Activated CD8-positive, alpha-beta T cell treated with anti-CD3 and anti-CD28 coated beads for 36 hours (primary cell): ENCODE measurements at regions not wholly inside any gene's neighbourhood (a gene's known extent, or its start where the extent isn't known, plus 50 kb on each side); places are given as distances from the start of the nearest gene placed in this dataset.

Experiments
- ATAC-seq: fragments of 200-7000 bp; cut with Tn5 transposase; one replicate; pipeline ENCODE4 v1.10.0; 2021; ENCODE audit warnings: mild to moderate bottlenecking, moderate library complexity
- CTCF ChIA-PET: fragments of 350-600 bp; sonication (Branson Sonifier 250); formaldehyde crosslinking; loops from one replicate; lab custom pipeline; 2021; ENCODE audit warnings: antibody characterized with exemption; lab: Charles Lee
- POLR2A ChIA-PET: fragments of 350-600 bp; sonication (Branson Sonifier 250); formaldehyde crosslinking; loops from one replicate; lab custom pipeline; 2021; ENCODE audit warnings: antibody characterized with exemption; lab: Charles Lee
- DNase-seq: peaks from one replicate; pipeline ENCODE4 v3.0.0-alpha.2; 2020
- H3K27ac Mint-ChIP-seq: one replicate; pipeline ENCODE4 v1.8.0; 2021; ENCODE audit warnings: mild to moderate bottlenecking, mixed read lengths
- H3K27me3 Mint-ChIP-seq: one replicate; pipeline ENCODE4 v1.8.0; 2021; ENCODE audit warnings: mixed read lengths
- H3K36me3 Mint-ChIP-seq: one replicate; pipeline ENCODE4 v1.8.0; 2021; ENCODE audit warnings: low read depth, mixed read lengths
- H3K4me1 Mint-ChIP-seq: one replicate; pipeline ENCODE4 v1.8.0; 2021; ENCODE audit warnings: low read depth, mixed read lengths
- H3K4me3 Mint-ChIP-seq: one replicate; pipeline ENCODE4 v1.8.0; 2021; ENCODE audit warnings: mild to moderate bottlenecking, moderate library complexity, mixed read lengths
- H3K9me3 Mint-ChIP-seq: one replicate; pipeline ENCODE4 v1.8.0; 2021; ENCODE audit warnings: mixed read lengths
- CTCF ChIP-seq: fragments of 200-600 bp; IDR thresholded peaks from one replicate; pipeline ENCODE4 v1.8.0; 2022; ENCODE audit warnings: antibody characterized with exemption, mild to moderate bottlenecking
- intact Hi-C: fragments of 100-400 bp; cut with micrococcal nuclease; formaldehyde crosslinking; loops from one replicate; pipeline ENCODE4 v1.10.0; 2022

- intact Hi-C loops: no loop called here
- POLR2A ChIA-PET: interaction anchor here (0.6 kb wide), 1 partner anchor 10 kb away, joined by 4 read pairs; no protein-coding TSS in a partner anchor
- H3K9me3 Mint-ChIP-seq: no peaks in the 10 kb centered on the region
- no peak for DNase-seq
- no peak for ATAC-seq
- H3K4me3 Mint-ChIP-seq: no peak overlapping the region
- H3K27me3 Mint-ChIP-seq: peaks cover 15% of the 10 kb centered on the region
- CTCF ChIA-PET: interaction anchor here (1.2 kb wide), 1 partner anchor 75 kb away, joined by 3 read pairs; no protein-coding TSS in a partner anchor
- H3K27ac Mint-ChIP-seq: no peak overlapping the region
- H3K36me3 Mint-ChIP-seq: no peaks in the 10 kb centered on the region
- H3K4me1 Mint-ChIP-seq: no peaks in the 10 kb centered on the region
- TF ChIP-seq CTCF: no peak
Observed at GRCh38 chr12:27896419-27896990, 76.0 kb downstream of the PTHLH start.

- Mint-ChIP-seq H3K9me3 (no peaks in the 10 kb centered on the region), H3K27me3 (peaks cover 13% of the 10 kb centered on the region), H3K4me1 (no peaks in the 10 kb centered on the region), H3K27ac (no peak overlapping the region), H3K36me3 (no peaks in the 10 kb centered on the region), H3K4me3 (no peak overlapping the region)
- ATAC-seq: no peak
- intact Hi-C loops: no loop called here
- ChIA-PET POLR2A (no interaction called here), CTCF (interaction anchor here (0.7 kb wide), 1 partner anchor 20 kb away, joined by 3 read pairs; no protein-coding TSS in a partner anchor)
- TF ChIP-seq CTCF: no peak
- no peak for DNase-seq
Observed at GRCh38 chr12:27894309-27894708, 78.2 kb downstream of the PTHLH start.

GRCh38 chr12:27879708-27880107 is 92.8 kb downstream of the PTHLH start:
- peaks cover 1% of the 10 kb centered on the region for H3K9me3 Mint-ChIP-seq
- TF ChIP-seq CTCF: no peak
- H3K36me3 Mint-ChIP-seq: no peaks in the 10 kb centered on the region
- peaks cover 4% of the 10 kb centered on the region for H3K27me3 Mint-ChIP-seq
- no peak for ATAC-seq
- H3K4me3 Mint-ChIP-seq: no peak overlapping the region
- intact Hi-C loops: no loop called here
- ChIA-PET CTCF (no interaction called here), POLR2A (no interaction called here)
- no peaks in the 10 kb centered on the region for H3K4me1 Mint-ChIP-seq
- DNase-seq: no peak
- H3K27ac Mint-ChIP-seq: no peak overlapping the region

- H3K4me3 Mint-ChIP-seq: no peak overlapping the region
Observed at GRCh38 chr12:27875677-27876076, 95.6 kb upstream of the MANSC4 start.

More at GRCh38 chr12:27875677-27876076, 95.6 kb upstream of the MANSC4 start:
- CTCF ChIA-PET: no interaction called here
- no peaks in the 10 kb centered on the region for H3K36me3 Mint-ChIP-seq
- peaks cover 6% of the 10 kb centered on the region for H3K4me1 Mint-ChIP-seq
- no peak for TF ChIP-seq CTCF
- intact Hi-C loops: no loop called here
- ATAC-seq: no peak
- POLR2A ChIA-PET: no interaction called here
- H3K27me3 Mint-ChIP-seq: peaks cover 2% of the 10 kb centered on the region
- DNase-seq: no peak
- H3K9me3 Mint-ChIP-seq: no peaks in the 10 kb centered on the region
- H3K27ac Mint-ChIP-seq: no peak overlapping the region
